Vagina (tissue), 2 donors: ENCODE measurements at regions not wholly inside any gene's neighbourhood (a gene's known extent, or its start where the extent isn't known, plus 50 kb on each side); places are given as distances from the start of the nearest gene placed in this dataset.

Experiments used
- DNase-seq, 2 donors: peaks; one replicate each; pipeline ENCODE4 v3.0.0-alpha.2; 2017; ENCODE audit errors: extremely low spot score in 2 of 2
- H3K27ac ChIP-seq: fragments of 200-600 bp; sonication (generic); one replicate; pipeline ENCODE4 v1.5.1; 2019
- H3K27me3 ChIP-seq: fragments of 200-600 bp; sonication (generic); one replicate; pipeline ENCODE4 v1.5.1; 2019
- H3K36me3 ChIP-seq, 2 donors: fragments of 200-600 bp; sonication (generic); one replicate each; pipeline ENCODE4 v1.5.1; 2017 to 2019
- H3K4me1 ChIP-seq: fragments of 200-600 bp; sonication (generic); one replicate; pipeline ENCODE4 v1.5.1; 2019
- H3K4me3 ChIP-seq, 2 donors: fragments of 200-600 bp; sonication (generic); 1 replicate in 1 of 2; 2 replicates in 1 of 2; pipeline ENCODE4 v1.5.1; 2016 to 2019
- H3K9me3 ChIP-seq: fragments of 200-600 bp; sonication (generic); one replicate; pipeline ENCODE4 v1.5.1; 2019
- CTCF ChIP-seq, 3 experiments: fragments of 450-650 bp in 2 of 3; fragments of 200-600 bp in 1 of 3; sonication (generic) in 1 of 3; IDR thresholded peaks; one replicate each; pipeline ENCODE4 v1.5.1; 2017 to 2019; ENCODE audit warnings: antibody characterized with exemption in 3 of 3, mild to moderate bottlenecking in 2 of 3, moderate library complexity in 2 of 3
- POLR2A ChIP-seq, 2 donors: fragments of 450-650 bp; IDR thresholded peaks; one replicate each; pipeline ENCODE4 v1.6.1; 2017; ENCODE audit warnings: antibody characterized with exemption in 2 of 2, mild to moderate bottlenecking in 2 of 2, moderate library complexity in 2 of 2
- POLR2AphosphoS5 ChIP-seq, 2 donors: sonication (generic); formaldehyde crosslinking; IDR thresholded peaks; one replicate each; pipeline ENCODE4 v1.9.0; 2017; ENCODE audit warnings: antibody characterized with exemption in 2 of 2, mild to moderate bottlenecking in 2 of 2, low read depth in 1 of 2; ENCODE audit not compliant: insufficient read depth in 1 of 2
- intact Hi-C: fragments of 100-400 bp; cut with DNase I; formaldehyde crosslinking; loops from one replicate; pipeline ENCODE4 v1.15.1; 2023

- DNase-seq = no peak
- intact Hi-C loops = no loop called here
- H3K9me3 ChIP-seq = no peaks in the 10 kb centered on the region
- TF ChIP-seq POLR2A (IDR thresholded peaks at IDR 0.05) = no peak
- no peak for TF ChIP-seq CTCF (IDR thresholded peaks at IDR 0.05)
- no peak overlapping the region for H3K4me3 ChIP-seq
- no peak overlapping the region for H3K27ac ChIP-seq
- no peaks in the 10 kb centered on the region for H3K36me3 ChIP-seq
- no peaks in the 10 kb centered on the region for H3K27me3 ChIP-seq
- no peaks in the 10 kb centered on the region for H3K4me1 ChIP-seq
These were observed 1053.5 kb downstream of the NR2F1-AS1 start for GRCh38 chr5:92527311-92528078.

- no peaks in the 10 kb centered on the region for H3K27me3 ChIP-seq
- no peaks in the 10 kb centered on the region for H3K36me3 ChIP-seq
- intact Hi-C loops = no loop called here
- no peak overlapping the region for H3K27ac ChIP-seq
- H3K4me3 ChIP-seq = no peak overlapping the region
- TF ChIP-seq POLR2A (IDR thresholded peaks at IDR 0.05) (no peak), CTCF (IDR thresholded peaks at IDR 0.05) (no peak), POLR2AphosphoS5 (IDR thresholded peaks at IDR 0.05; ENCODE audit: insufficient read depth in 1 of 2, low read depth in 1 of 2) (no peak)
- DNase-seq = no peak
- H3K9me3 ChIP-seq = no peaks in the 10 kb centered on the region
- H3K4me1 ChIP-seq = no peaks in the 10 kb centered on the region
These were observed 1055.9 kb downstream of the NR2F1-AS1 start for GRCh38 chr5:92525131-92525530.

- Histone ChIP-seq H3K36me3 (no peaks in the 10 kb centered on the region), H3K4me3 (no peak overlapping the region), H3K27ac (no peak overlapping the region), H3K27me3 (no peaks in the 10 kb centered on the region), H3K4me1 (no peaks in the 10 kb centered on the region), H3K9me3 (no peaks in the 10 kb centered on the region)
- TF ChIP-seq POLR2A (IDR thresholded peaks at IDR 0.05) = no peak
- TF ChIP-seq POLR2AphosphoS5 (IDR thresholded peaks at IDR 0.05; ENCODE audit: insufficient read depth in 1 of 2, low read depth in 1 of 2) = no peak
- TF ChIP-seq CTCF (IDR thresholded peaks at IDR 0.05) = no peak
- DNase-seq = no peak
- intact Hi-C loops = no loop called here
These were observed 1061.0 kb downstream of the NR2F1-AS1 start for GRCh38 chr5:92519811-92520632.

GRCh38 chr5:92518318-92518904 lies 1062.6 kb downstream of the NR2F1-AS1 start:
- intact Hi-C loops = no loop called here
- TF ChIP-seq CTCF (IDR thresholded peaks at IDR 0.05) (no peak), POLR2AphosphoS5 (IDR thresholded peaks at IDR 0.05; ENCODE audit: insufficient read depth in 1 of 2, low read depth in 1 of 2) (no peak), POLR2A (IDR thresholded peaks at IDR 0.05) (no peak)

More at GRCh38 chr5:92518318-92518904, 1062.6 kb downstream of the NR2F1-AS1 start:
- Histone ChIP-seq H3K27ac (no peak overlapping the region), H3K27me3 (no peaks in the 10 kb centered on the region), H3K36me3 (no peaks in the 10 kb centered on the region), H3K9me3 (no peaks in the 10 kb centered on the region), H3K4me3 (no peak overlapping the region), H3K4me1 (no peaks in the 10 kb centered on the region)
- no peak for DNase-seq
